ENCODE measurements at regions not wholly inside any gene's neighbourhood (a gene's known extent, or its start where the extent isn't known, plus 50 kb on each side); places are given as distances from the start of the nearest gene placed in this dataset.

GRCh38 chr5:117405197-117405596 is 830.6 kb upstream of the SEMA6A start:
- Histone ChIP-seq H4K20me1 (ENCODE audit: insufficient read depth) (no peaks in the 10 kb centered on the region), H3K4me3 (IDR thresholded peaks at IDR 0.05; ENCODE audit: insufficient read depth, low read depth, low read length) (no peak overlapping the region), H2AFZ (ENCODE audit: low read depth) (no peak overlapping the region), H3K36me3 (ENCODE audit: insufficient read depth) (no peaks in the 10 kb centered on the region), H3K27ac (no peak overlapping the region), H3K4me2 (no peak overlapping the region), H3K9ac (no peak overlapping the region), H3K27me3 (ENCODE audit: insufficient read depth, low read depth) (no peaks in the 10 kb centered on the region), H3K4me1 (ENCODE audit: low read depth, poor library complexity, severe bottlenecking) (no peaks in the 10 kb centered on the region), H3K79me2 (ENCODE audit: insufficient read depth, low read depth) (no peaks in the 10 kb centered on the region)
- TF ChIP-seq, protein P1, sequence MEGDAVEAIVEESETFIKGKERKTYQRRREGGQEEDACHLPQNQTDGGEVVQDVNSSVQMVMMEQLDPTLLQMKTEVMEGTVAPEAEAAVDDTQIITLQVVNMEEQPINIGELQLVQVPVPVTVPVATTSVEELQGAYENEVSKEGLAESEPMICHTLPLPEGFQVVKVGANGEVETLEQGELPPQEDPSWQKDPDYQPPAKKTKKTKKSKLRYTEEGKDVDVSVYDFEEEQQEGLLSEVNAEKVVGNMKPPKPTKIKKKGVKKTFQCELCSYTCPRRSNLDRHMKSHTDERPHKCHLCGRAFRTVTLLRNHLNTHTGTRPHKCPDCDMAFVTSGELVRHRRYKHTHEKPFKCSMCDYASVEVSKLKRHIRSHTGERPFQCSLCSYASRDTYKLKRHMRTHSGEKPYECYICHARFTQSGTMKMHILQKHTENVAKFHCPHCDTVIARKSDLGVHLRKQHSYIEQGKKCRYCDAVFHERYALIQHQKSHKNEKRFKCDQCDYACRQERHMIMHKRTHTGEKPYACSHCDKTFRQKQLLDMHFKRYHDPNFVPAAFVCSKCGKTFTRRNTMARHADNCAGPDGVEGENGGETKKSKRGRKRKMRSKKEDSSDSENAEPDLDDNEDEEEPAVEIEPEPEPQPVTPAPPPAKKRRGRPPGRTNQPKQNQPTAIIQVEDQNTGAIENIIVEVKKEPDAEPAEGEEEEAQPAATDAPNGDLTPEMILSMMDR (conservative IDR thresholded peaks at IDR 0.05; ENCODE audit: low read depth, low read length): no peak

DNA sequence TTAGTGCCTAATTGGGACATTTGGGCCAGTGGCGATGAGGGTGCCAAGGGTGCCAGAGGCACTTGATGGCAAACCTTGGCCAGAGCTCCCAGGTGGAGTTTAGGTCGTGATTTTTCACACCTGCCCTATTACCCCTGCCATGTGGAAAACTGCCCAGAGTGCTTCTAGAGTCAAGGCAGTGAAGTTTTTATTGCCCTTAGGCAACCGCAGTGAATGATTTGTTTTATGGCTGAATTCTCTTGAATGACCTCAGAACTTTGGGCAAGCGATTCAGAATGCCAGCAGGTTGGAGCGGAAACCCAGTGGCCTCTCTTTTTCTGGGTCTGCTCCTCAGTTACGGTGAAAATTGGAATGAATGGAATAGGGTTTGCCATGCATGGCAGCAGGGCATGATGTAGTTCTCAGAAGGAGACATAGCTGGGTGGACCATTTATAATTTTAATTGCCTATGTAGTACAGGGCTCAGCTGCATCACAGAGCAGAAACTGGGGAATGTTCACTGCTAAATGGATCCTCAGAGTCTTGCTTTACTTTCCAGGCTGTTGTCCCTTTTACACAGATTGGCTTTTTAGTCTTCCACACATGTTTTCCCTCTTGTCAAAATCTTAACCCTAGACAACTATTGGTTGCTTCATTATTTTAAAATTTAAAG is 820.0 kb upstream of the SEMA6A start:
- Histone ChIP-seq H3K36me3 (ENCODE audit: insufficient read depth) (no peaks in the 10 kb centered on the region), H3K27ac (no peak overlapping the region), H3K79me2 (ENCODE audit: insufficient read depth, low read depth) (no peaks in the 10 kb centered on the region), H3K9ac (no peak overlapping the region), H3K4me1 (ENCODE audit: low read depth, poor library complexity, severe bottlenecking) (no peaks in the 10 kb centered on the region), H2AFZ (ENCODE audit: low read depth) (no peak overlapping the region), H3K4me2 (no peak overlapping the region), H4K20me1 (ENCODE audit: insufficient read depth) (no peaks in the 10 kb centered on the region), H3K27me3 (ENCODE audit: insufficient read depth, low read depth) (no peaks in the 10 kb centered on the region), H3K4me3 (IDR thresholded peaks at IDR 0.05; ENCODE audit: insufficient read depth, low read depth, low read length) (no peak overlapping the region)
- TF ChIP-seq, protein P1 (conservative IDR thresholded peaks at IDR 0.05; ENCODE audit: low read depth, low read length): no peak

DNA sequence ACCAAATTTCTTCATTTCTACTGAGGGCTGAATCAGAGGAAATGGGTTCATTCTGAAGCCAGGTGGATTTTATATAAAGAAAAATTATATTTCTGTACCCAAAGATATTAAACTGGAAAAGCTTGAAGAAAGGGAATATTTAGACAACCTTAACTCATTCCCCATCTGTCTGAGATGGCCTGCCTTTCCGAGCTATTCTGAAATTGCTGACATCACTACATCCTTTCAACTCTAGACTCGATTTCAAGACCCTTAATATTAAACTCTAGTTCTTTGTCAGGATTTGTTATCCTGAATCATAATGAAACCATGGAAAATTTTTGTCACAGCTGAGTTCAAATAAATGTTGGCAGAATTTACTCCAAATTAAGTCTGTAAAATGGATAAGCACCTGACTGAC is 818.5 kb upstream of the SEMA6A start:
- TF ChIP-seq, protein P1 (conservative IDR thresholded peaks at IDR 0.05; ENCODE audit: low read depth, low read length): no peak
- Histone ChIP-seq H3K27ac (no peak overlapping the region), H3K27me3 (ENCODE audit: insufficient read depth, low read depth) (no peaks in the 10 kb centered on the region), H3K4me1 (ENCODE audit: low read depth, poor library complexity, severe bottlenecking) (no peaks in the 10 kb centered on the region), H3K4me3 (IDR thresholded peaks at IDR 0.05; ENCODE audit: insufficient read depth, low read depth, low read length) (no peak overlapping the region), H3K4me2 (no peak overlapping the region), H3K36me3 (ENCODE audit: insufficient read depth) (no peaks in the 10 kb centered on the region), H4K20me1 (ENCODE audit: insufficient read depth) (no peaks in the 10 kb centered on the region), H2AFZ (ENCODE audit: low read depth) (no peak overlapping the region), H3K79me2 (ENCODE audit: insufficient read depth, low read depth) (no peaks in the 10 kb centered on the region), H3K9ac (no peak overlapping the region)

DNA sequence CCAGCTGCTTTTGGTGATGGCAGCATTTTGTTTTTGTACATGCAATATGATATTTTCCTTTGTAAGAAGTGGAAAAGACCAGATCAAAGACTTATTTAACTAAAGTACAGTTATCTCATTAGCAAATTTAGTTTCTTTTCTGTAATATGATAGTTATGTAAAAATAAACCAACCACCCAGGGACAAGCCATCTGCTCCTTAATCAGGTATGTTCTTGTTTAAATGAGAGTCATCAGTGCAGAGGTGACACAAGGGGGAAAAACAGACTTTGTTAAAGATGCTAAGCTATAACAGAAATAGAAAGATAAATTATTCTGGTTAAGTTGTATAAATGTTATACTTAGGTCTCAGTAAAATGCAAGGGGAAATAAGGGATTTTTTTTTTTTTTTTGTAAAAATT is 805.7 kb upstream of the SEMA6A start:
- Histone ChIP-seq H3K4me2 (no peak overlapping the region), H4K20me1 (ENCODE audit: insufficient read depth) (no peaks in the 10 kb centered on the region), H3K4me1 (ENCODE audit: low read depth, poor library complexity, severe bottlenecking) (no peaks in the 10 kb centered on the region), H3K9ac (no peak overlapping the region), H3K79me2 (ENCODE audit: insufficient read depth, low read depth) (no peaks in the 10 kb centered on the region), H2AFZ (ENCODE audit: low read depth) (no peak overlapping the region), H3K27ac (no peak overlapping the region), H3K4me3 (IDR thresholded peaks at IDR 0.05; ENCODE audit: insufficient read depth, low read depth, low read length) (no peak overlapping the region), H3K36me3 (ENCODE audit: insufficient read depth) (no peaks in the 10 kb centered on the region), H3K27me3 (ENCODE audit: insufficient read depth, low read depth) (no peaks in the 10 kb centered on the region)
- TF ChIP-seq, protein P1 (conservative IDR thresholded peaks at IDR 0.05; ENCODE audit: low read depth, low read length): no peak

All from KMS-11 (cell line).